Activated CD8-positive, alpha-beta memory T cell treated with anti-CD3 and anti-CD28 coated beads, Interleukin-2, amount 50 U/mL, for 48 hours (primary cell): ENCODE measurements at regions not wholly inside any gene's neighbourhood (a gene's known extent, or its start where the extent isn't known, plus 50 kb on each side); places are given as distances from the start of the nearest gene placed in this dataset.

ENCODE experiments used
- DNase-seq: peaks from one replicate; pipeline ENCODE4 v3.0.0-alpha.2; 2020

- DNase-seq = no peak
These were observed 306.3 kb upstream of the ESRRG start for GRCh38 chr1:217029281-217030157.

- DNase-seq = no peak
These were observed 304.3 kb upstream of the ESRRG start for GRCh38 chr1:217027403-217028080.

- no peak for DNase-seq
These were observed 303.3 kb upstream of the ESRRG start for GRCh38 chr1:217026531-217026930.

- DNase-seq = no peak
These were observed 302.2 kb upstream of the ESRRG start for GRCh38 chr1:217025381-217025780.

GRCh38 chr1:217024911-217025310 lies 301.7 kb upstream of the ESRRG start:
- DNase-seq = no peak

- no peak for DNase-seq
These were observed 298.7 kb upstream of the ESRRG start for GRCh38 chr1:217021956-217022355.

GRCh38 chr1:217021400-217021799 lies 298.2 kb upstream of the ESRRG start:
- no peak for DNase-seq

GRCh38 chr1:217019475-217019874 lies 296.2 kb upstream of the ESRRG start:
- no peak for DNase-seq

GRCh38 chr1:217018648-217019047 lies 295.4 kb upstream of the ESRRG start:
- no peak for DNase-seq

- DNase-seq = no peak
These were observed 293.9 kb upstream of the ESRRG start for GRCh38 chr1:217017165-217017564.

- DNase-seq = no peak
These were observed 290.8 kb upstream of the ESRRG start for GRCh38 chr1:217014066-217014465.

- no peak for DNase-seq
These were observed 289.4 kb upstream of the ESRRG start for GRCh38 chr1:217012659-217013058.

- DNase-seq = no peak
These were observed 287.9 kb upstream of the ESRRG start for GRCh38 chr1:217011097-217011496.

GRCh38 chr1:217010253-217010652 lies 287.0 kb upstream of the ESRRG start:
- no peak for DNase-seq

GRCh38 chr1:217009376-217009775 lies 286.1 kb upstream of the ESRRG start:
- no peak for DNase-seq

GRCh38 chr1:217004776-217005436 lies 281.7 kb upstream of the ESRRG start:
- DNase-seq = no peak

- no peak for DNase-seq
These were observed 280.1 kb upstream of the ESRRG start for GRCh38 chr1:217003355-217003754.

- DNase-seq = no peak
These were observed 274.6 kb upstream of the ESRRG start for GRCh38 chr1:216997831-216998230.

GRCh38 chr1:216997069-216997468 lies 273.8 kb upstream of the ESRRG start:
- no peak for DNase-seq

- DNase-seq = no peak
These were observed 261.3 kb upstream of the ESRRG start for GRCh38 chr1:216984536-216984935.

- no peak for DNase-seq
These were observed 260.6 kb upstream of the ESRRG start for GRCh38 chr1:216983823-216984222.

- no peak for DNase-seq
These were observed 238.3 kb upstream of the ESRRG start for GRCh38 chr1:216961516-216961915.

GRCh38 chr1:216960716-216961115 lies 237.5 kb upstream of the ESRRG start:
- DNase-seq = no peak

GRCh38 chr1:216958569-216958968 lies 235.3 kb upstream of the ESRRG start:
- DNase-seq = no peak
